C4-2B (cell line): ENCODE measurements at regions not wholly inside any gene's neighbourhood (a gene's known extent, or its start where the extent isn't known, plus 50 kb on each side); places are given as distances from the start of the nearest gene placed in this dataset.

ENCODE experiments used
- H3K27ac ChIP-seq: fragments of 450-650 bp; 2 replicates; pipeline ENCODE4 v1.5.1; 2017
- ZFX ChIP-seq: fragments of 450-650 bp; IDR thresholded peaks from 2 replicates; pipeline ENCODE4 v1.6.1; 2017
- TF ChIP-seq, protein P1 (sequence below): fragments of 450-650 bp; conservative IDR thresholded peaks from 2 replicates; pipeline ENCODE4 v1.5.1; 2017; ENCODE audit warnings: mild to moderate bottlenecking

DNA sequence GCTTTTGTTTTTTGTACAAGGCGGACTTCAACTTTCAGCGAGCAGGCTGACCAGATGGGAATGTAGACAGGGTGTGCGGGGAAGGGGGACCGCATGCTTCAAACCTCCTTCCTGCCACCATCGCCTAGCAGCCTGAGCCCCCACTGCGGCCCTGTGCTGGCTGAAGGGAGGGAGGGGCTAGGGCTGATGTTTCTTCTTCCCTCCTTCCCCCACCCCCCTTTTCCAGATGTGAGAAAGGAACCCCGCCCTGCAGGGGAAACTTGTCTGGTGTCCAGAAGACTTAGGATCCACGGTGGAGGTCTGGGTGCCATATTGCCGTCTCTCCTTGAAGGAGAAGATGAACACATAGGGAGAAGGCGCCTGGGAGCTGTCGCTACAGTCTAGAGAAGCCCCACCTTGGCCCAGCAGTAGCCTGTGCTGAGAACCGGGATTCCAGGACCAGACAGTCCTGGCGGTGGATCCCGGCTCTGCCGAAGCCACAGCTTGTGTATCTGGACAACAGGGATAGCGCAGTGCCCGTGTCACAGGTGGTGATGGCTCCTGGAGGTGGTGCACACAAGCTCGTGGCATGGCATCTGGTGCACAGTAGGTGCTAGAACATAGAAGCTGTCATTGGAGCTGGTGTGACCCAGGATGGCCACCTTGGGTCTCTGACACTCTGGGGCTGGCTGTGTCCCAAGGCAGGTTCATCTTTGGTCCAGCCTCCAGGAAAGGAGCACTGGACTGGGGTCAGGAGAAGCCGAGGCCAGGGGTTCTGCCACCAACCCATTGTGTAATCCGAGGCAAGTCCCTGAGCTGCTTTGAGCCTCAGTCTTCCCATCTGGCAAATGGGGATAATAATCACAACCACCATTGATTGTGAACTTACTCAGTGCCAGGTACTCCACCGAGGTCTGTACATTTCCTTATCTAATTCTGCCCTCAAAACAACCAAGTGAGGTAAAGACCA is 205.6 kb downstream of the C9orf50 start:
- peak overlapping the region; percentile 92 for H3K27ac ChIP-seq

DNA sequence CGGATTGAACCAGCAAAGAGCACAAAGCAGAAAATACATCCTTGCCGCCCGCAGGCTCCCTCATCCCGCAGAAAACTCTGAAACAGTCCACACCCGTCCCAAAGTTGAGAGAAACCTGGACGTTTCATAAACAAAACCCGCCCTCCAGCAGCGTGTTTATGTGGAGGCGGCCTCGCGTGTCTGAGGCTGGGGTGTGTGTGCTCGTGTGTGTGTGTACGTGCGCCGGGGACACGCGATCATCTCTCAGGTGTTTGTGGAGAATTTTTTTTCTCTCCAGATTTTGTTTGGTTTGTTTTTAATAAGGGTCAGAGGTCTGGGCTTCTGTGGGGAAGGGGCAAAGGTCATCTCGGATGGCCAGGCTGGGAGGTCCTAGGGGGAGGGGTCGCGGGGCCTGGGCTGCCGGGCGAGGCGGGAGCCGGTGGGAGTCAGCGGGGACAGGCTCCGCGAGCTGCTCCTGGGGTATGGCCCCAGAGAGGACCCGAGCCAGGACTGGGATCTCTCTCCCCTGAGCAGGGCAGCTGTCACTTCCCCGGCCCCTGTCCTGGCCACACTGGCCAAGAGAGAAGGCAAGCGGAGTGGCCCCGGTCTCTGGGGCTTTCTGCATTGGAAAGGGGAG is 206.4 kb downstream of the C9orf50 start:
- H3K27ac ChIP-seq = peak overlapping the region; percentile 92
- TF ChIP-seq, protein P1, sequence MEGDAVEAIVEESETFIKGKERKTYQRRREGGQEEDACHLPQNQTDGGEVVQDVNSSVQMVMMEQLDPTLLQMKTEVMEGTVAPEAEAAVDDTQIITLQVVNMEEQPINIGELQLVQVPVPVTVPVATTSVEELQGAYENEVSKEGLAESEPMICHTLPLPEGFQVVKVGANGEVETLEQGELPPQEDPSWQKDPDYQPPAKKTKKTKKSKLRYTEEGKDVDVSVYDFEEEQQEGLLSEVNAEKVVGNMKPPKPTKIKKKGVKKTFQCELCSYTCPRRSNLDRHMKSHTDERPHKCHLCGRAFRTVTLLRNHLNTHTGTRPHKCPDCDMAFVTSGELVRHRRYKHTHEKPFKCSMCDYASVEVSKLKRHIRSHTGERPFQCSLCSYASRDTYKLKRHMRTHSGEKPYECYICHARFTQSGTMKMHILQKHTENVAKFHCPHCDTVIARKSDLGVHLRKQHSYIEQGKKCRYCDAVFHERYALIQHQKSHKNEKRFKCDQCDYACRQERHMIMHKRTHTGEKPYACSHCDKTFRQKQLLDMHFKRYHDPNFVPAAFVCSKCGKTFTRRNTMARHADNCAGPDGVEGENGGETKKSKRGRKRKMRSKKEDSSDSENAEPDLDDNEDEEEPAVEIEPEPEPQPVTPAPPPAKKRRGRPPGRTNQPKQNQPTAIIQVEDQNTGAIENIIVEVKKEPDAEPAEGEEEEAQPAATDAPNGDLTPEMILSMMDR = no peak

More for the DNA sequence above, 205.6 kb downstream of the C9orf50 start:
- TF ChIP-seq, protein P1 = no peak
- no peak for TF ChIP-seq ZFX

DNA sequence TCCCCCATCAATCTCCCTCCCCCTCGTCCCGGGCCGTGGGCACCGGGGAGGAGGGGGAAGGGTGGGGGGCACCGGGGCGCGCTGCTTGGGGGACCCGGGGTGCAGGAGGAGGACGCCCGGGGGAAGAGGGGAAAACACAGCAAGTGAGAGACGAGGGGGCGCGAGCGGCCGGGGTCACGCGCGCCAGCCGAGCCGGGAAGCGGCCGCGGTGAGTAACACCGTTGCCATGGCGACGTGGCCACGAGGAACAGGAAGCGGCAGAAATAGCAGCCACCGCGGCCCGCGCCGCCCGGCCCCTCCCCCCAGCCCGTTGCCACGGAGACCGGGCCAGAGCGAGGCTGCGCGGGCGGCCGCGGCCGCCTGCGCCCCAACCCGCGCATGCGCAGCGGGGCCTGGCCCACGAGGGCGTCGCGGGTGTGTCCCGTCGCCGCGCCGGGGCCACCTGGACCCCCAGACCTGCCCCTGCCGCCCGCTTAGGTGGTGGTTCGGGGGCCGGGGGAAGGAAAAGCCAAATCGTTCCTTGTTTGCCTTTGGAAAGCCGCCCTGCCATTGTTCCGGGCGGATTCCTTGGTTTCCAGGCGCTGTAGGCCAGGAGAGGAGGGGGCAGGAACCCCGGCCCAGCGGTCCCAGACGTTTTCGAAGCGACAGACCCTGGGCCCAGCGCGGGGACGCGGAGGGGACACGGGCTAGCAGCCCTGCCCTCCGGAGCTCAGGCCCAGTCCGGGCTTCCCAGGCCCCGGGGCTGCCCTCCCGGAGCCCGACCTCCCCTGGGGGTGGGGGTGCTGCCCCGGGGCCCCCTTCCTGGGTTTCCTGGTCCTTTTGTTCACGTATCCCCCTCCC is 207.1 kb downstream of the C9orf50 start:
- TF ChIP-seq, protein P1 = no peak
- TF ChIP-seq ZFX = peak; percentile 55; the same call in 1 of the 2 replicates
- peak overlapping the region; percentile 92 for H3K27ac ChIP-seq

DNA sequence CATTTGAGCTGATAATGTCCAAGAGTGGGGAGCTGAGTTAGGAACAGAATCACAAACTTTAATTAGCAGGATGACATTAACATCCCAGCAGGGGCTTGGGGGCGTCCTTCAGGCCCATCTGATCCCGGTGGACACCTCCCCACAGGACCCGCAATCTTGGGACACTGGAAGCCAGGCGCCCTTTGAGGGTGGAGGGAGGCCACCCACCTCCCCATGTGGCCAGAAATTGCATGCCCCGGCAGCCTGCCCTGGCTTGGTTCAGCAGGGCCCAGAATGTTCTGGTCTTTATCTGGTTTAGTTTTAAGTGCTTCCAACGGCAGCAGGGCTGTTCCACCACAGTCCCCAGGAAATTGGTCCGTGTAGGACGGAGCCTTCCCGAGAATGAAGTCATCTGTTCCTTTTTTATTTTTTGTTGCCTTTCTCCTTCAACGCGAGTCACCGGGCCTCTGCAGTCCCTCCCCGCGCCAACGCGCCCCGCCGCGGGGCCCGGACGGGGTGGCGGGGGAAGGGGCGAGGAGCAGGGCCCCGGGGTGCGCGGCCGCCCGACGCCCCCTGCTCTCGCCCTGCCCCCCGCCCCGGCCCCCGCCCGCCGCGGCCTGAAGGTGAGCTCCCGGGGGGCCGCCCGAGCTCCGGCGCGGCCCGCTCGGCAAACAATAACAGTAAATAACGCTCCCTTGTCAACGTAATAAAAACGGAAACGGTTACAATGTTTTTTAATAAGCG is 207.9 kb downstream of the C9orf50 start:
- H3K27ac ChIP-seq = peak overlapping the region; percentile 92
- 0 out of 2 replicates have a peak, but pooled peaks have one; percentile 22 for TF ChIP-seq ZFX
- TF ChIP-seq, protein P1 = no peak

DNA sequence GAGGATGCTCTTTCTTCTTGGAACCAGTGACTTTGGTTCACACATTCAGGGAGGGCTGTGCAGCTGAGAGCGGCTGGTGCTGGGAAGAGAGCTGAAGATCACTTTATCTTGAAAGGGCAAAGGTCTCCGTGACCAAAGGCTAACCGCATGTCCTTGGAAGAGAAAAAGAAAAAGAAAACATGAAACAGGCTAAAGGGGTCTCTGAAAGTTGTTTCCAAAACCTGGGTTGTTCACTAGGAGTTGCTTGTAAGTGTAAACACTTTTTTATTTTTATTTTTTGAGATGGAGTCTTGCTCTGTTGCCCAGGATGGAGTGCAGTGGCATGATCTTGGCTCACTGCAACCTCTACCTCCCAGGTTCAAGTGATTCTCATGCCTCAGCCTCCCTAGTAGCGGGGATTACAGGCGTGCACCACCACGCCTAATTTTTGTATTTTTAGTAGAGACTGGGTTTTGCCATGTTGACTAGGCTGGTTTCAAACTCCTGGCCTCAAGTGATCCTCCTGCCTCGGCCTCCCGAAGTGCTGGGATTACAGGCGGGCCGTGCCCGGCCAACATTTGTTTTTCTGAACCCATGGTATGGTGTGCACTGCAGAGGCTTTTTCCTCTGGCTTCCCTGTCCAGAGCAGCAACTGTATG is 208.6 kb downstream of the C9orf50 start:
- peak overlapping the region; percentile 92 for H3K27ac ChIP-seq

DNA sequence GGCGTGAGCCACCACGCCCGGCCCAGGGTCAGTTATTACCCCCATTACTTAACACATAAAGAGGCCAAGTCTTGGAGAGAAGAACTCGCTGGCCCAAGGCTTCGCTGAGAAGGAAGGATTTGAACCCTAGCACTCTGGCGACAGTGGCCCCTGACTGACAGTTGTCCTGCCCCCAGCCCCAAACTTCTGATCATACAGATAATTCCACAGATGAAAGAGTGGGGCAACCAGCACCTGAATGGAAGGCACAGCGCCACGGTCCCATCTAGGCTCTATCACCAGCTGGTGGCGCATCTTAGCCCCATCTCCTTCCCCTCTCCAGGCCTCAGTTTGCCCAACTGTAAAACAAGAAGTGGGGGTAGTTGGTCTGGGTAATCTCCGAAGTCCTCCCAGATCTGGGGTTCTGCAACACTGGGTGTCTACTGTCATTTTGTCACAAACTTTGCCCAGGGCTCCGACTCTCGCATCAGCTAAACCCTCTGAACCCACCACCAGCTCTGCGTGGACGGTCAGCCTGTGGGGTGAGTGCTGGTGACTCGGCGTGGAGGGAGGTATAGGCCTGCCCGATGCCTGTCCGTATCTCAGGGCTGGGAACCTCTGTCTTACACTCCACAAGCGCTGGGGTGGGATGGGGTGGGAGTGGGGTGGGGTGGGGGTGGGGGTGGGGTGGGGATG is 209.3 kb downstream of the C9orf50 start:
- no peak for TF ChIP-seq ZFX
- TF ChIP-seq, protein P1 = no peak
- H3K27ac ChIP-seq = no peak overlapping the region
